B cell (primary cell): ENCODE measurements at regions not wholly inside any gene's neighbourhood (a gene's known extent, or its start where the extent isn't known, plus 50 kb on each side); places are given as distances from the start of the nearest gene placed in this dataset.

Source experiments
- ATAC-seq: fragments of 200-7000 bp; cut with Tn5 transposase; one replicate; pipeline ENCODE4 v1.10.0; 2021; ENCODE audit warnings: low read depth, mild to moderate bottlenecking, moderate number of reproducible peaks, moderate library complexity
- CTCF ChIA-PET: fragments of 350-600 bp; sonication (Branson Sonifier 250); formaldehyde crosslinking; loops from one replicate; lab custom pipeline; 2021; ENCODE audit warnings: antibody characterized with exemption, inconsistent platforms; lab: Charles Lee
- POLR2A ChIA-PET: fragments of 350-600 bp; sonication (Branson Sonifier 250); formaldehyde crosslinking; loops from one replicate; lab custom pipeline; 2021; ENCODE audit warnings: antibody characterized with exemption; lab: Charles Lee
- DNase-seq: peaks from one replicate; pipeline ENCODE4 v3.0.0; 2013
- H2AFZ ChIP-seq: 2 replicates; pipeline ENCODE4 v1.6.1; 2012; ENCODE audit warnings: mild to moderate bottlenecking, low read depth, low read length; ENCODE audit not compliant: insufficient read depth, poor library complexity, severe bottlenecking
- H3K27ac ChIP-seq, 2 donors: 1 replicate in 1 of 2; 2 replicates in 1 of 2; pipeline ENCODE4 v1.5.1; 2012 to 2013; ENCODE audit warnings: low read length in 2 of 2, mild to moderate bottlenecking in 2 of 2, moderate library complexity in 1 of 2
- H3K27me3 ChIP-seq, 4 experiments: fragments of 200-600 bp in 1 of 4; sonication (generic) in 1 of 4; replicated peaks in 1 of 4; 1 replicate in 2 of 4; 2 replicates in 2 of 4; pipeline versions ENCODE4 v1.6.1 to v1.7.0; 2013 to 2016; ENCODE audit warnings: low read length in 3 of 4, mild to moderate bottlenecking in 2 of 4, mixed read lengths in 1 of 4, moderate library complexity in 1 of 4; ENCODE audit not compliant: insufficient read depth in 4 of 4, control insufficient read depth in 3 of 4; ENCODE audit errors: control extremely low read depth in 1 of 4
- H3K36me3 ChIP-seq, 2 experiments: replicated peaks in 1 of 2; 1 replicate in 1 of 2; 2 replicates in 1 of 2; pipeline versions ENCODE4 v1.6.1 to v1.7.1; 2013; ENCODE audit warnings: low read length in 1 of 2; ENCODE audit not compliant: insufficient read depth in 2 of 2, control insufficient read depth in 1 of 2; ENCODE audit errors: control extremely low read depth in 1 of 2, extremely low read depth in 1 of 2
- H3K4me1 ChIP-seq, 2 donors: fragments of 200-600 bp in 1 of 2; sonication (generic) in 1 of 2; 1 replicate in 1 of 2; 2 replicates in 1 of 2; pipeline versions ENCODE4 v1.5.1 to v1.6.1; 2013 to 2017; ENCODE audit warnings: low read length in 2 of 2; ENCODE audit not compliant: control insufficient read depth in 2 of 2, insufficient read depth in 2 of 2
- H3K4me2 ChIP-seq: replicated peaks from 2 replicates; pipeline ENCODE3; 2012; ENCODE audit warnings: mild to moderate bottlenecking, low read depth, low read length; ENCODE audit not compliant: poor library complexity, severe bottlenecking
- H3K4me3 ChIP-seq, 5 experiments: fragments of 200-600 bp in 1 of 5; sonication (generic) in 1 of 5; 1 replicate in 3 of 5; 2 replicates in 2 of 5; pipeline versions ENCODE4 v1.5.1 to v1.7.0; 2011 to 2016; ENCODE audit warnings: low read length in 4 of 5, mild to moderate bottlenecking in 4 of 5, low read depth in 2 of 5, control low read depth in 1 of 5, moderate library complexity in 1 of 5; ENCODE audit not compliant: insufficient read depth in 1 of 5; ENCODE audit errors: control extremely low read depth in 1 of 5, extremely low read depth in 1 of 5
- H3K79me2 ChIP-seq: fragments of 200-600 bp; sonication (generic); one replicate; pipeline ENCODE4 v1.6.0; 2016; ENCODE audit warnings: low read length; ENCODE audit not compliant: control insufficient read depth, insufficient read depth
- H3K9ac ChIP-seq: fragments of 200-600 bp; sonication (generic); 2 replicates; pipeline ENCODE4 v1.6.1; 2017; ENCODE audit warnings: mild to moderate bottlenecking, low read length, moderate library complexity
- H3K9me3 ChIP-seq, 3 donors: one replicate each; pipeline versions ENCODE4 v1.6.1 to v1.7.1; 2013; ENCODE audit warnings: low read length in 2 of 3; ENCODE audit not compliant: control insufficient read depth in 2 of 3, insufficient read depth in 1 of 3; ENCODE audit errors: control extremely low read depth in 1 of 3
- H4K20me1 ChIP-seq: 2 replicates; pipeline ENCODE4 v1.6.0; 2012; ENCODE audit warnings: mild to moderate bottlenecking, low read length; ENCODE audit not compliant: insufficient read depth, control insufficient read depth, poor library complexity, severe bottlenecking
- H3K27ac Mint-ChIP-seq: one replicate; pipeline ENCODE4 v1.8.0; 2021; ENCODE audit warnings: mixed read lengths
- H3K27me3 Mint-ChIP-seq: one replicate; pipeline ENCODE4 v1.8.0; 2021; ENCODE audit warnings: mixed read lengths
- H3K4me1 Mint-ChIP-seq: one replicate; pipeline ENCODE4 v1.8.0; 2021; ENCODE audit warnings: mixed read lengths
- H3K4me3 Mint-ChIP-seq: one replicate; pipeline ENCODE4 v1.8.0; 2021; ENCODE audit warnings: mixed read lengths
- H3K9me3 Mint-ChIP-seq: one replicate; pipeline ENCODE4 v1.8.0; 2022; ENCODE audit warnings: mixed read lengths; ENCODE audit not compliant: insufficient read depth
- CTCF ChIP-seq: fragments of 200-600 bp; IDR thresholded peaks from one replicate; pipeline ENCODE4 v1.8.0; 2022; ENCODE audit warnings: antibody characterized with exemption, mild to moderate bottlenecking
- EZH2 ChIP-seq: IDR thresholded peaks from 2 replicates; pipeline ENCODE4 v1.6.1; 2012; ENCODE audit warnings: borderline replicate concordance, low read depth, mild to moderate bottlenecking, moderate library complexity, low read length; ENCODE audit not compliant: insufficient read depth, poor library complexity, severe bottlenecking
- WGBS: methylation state at CpG from one replicate; pipeline ENCODE4 v1.1.5; 2013; ENCODE audit warnings: missing lambda C conversion rate; ENCODE audit not compliant: insufficient coverage; 5-methylcytosine and 5-hydroxymethylcytosine counted together
- intact Hi-C: fragments of 100-400 bp; cut with micrococcal nuclease; formaldehyde crosslinking; loops from one replicate; pipeline ENCODE4 v1.10.0; 2022

- Mint-ChIP-seq H3K9me3 (no peaks in the 10 kb centered on the region), H3K27ac (no peak overlapping the region), H3K27me3 (no peaks in the 10 kb centered on the region), H3K4me3 (peak overlapping the region; percentile 57), H3K4me1 (peaks cover 39% of the 10 kb centered on the region)
- ChIA-PET POLR2A (no interaction called here), CTCF (interaction anchor here (1.0 to 1.8 kb wide), 2 partner anchors 9 kb away, joined by 3 to 4 read pairs; no protein-coding TSS in a partner anchor)
- intact Hi-C loops = loop anchor here (10.0 kb wide), 2 partner anchors 286 to 1714 kb away; partner anchors contain the start of gene DAPP1
- peak overlapping the region; percentile 59 for H3K4me2 ChIP-seq
- H2AFZ ChIP-seq = no peak overlapping the region
- H3K4me3 ChIP-seq = peak overlapping the region in 1 of 5 experiments; percentile 24
- WGBS = 13% methylated on average over 2 of the region's 3 CpGs
- no peaks in the 10 kb centered on the region for H3K36me3 ChIP-seq
- H4K20me1 ChIP-seq = no peaks in the 10 kb centered on the region
- peaks cover 18 to 26% of the 10 kb centered on the region in 2 donors for H3K4me1 ChIP-seq
- no peaks in the 10 kb centered on the region for H3K79me2 ChIP-seq
- DNase-seq = peak; percentile 49
- H3K27ac ChIP-seq = no peak overlapping the region
- ATAC-seq = peak; percentile 54
- no peaks in the 10 kb centered on the region for H3K9me3 ChIP-seq
- no peak overlapping the region for H3K9ac ChIP-seq
- peaks cover 0 to 3% (median 0%) of the 10 kb centered on the region in 4 experiments for H3K27me3 ChIP-seq
- TF ChIP-seq EZH2 = no peak
- no peak for TF ChIP-seq CTCF
Observed at GRCh38 chr4:100100985-100101384, 89.3 kb downstream of the DDIT4L start.

DNA sequence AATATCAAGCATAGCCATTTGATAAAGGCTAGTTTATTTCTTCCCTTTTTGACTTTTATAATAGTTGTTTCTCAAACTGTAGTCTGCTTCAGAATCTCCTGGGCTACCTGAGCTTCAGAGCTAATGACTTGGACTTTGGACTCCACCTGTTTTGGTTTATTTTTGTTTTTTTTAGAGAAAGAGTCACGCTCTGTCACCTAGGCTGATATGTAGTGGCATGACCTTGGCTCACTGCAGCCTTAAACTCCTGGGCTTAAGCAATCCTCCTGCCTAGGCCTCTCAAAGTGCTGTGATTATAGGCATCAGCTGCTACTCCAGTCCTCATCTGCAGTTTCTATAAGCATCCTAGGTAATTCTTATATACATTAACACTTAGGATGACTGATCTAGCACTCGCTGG, 90.5 kb downstream of the DDIT4L start:
- intact Hi-C loops = loop anchor here (10.0 kb wide), 5 partner anchors 285 to 1715 kb away; partner anchors contain the start of genes DAPP1 and PPP3CA
- Histone ChIP-seq H2AFZ (no peak overlapping the region), H3K4me3 (no peak overlapping the region), H3K4me1 (peaks cover 20 to 26% of the 10 kb centered on the region in 2 donors), H3K9me3 (no peaks in the 10 kb centered on the region), H3K9ac (no peak overlapping the region), H3K36me3 (no peaks in the 10 kb centered on the region), H3K79me2 (no peaks in the 10 kb centered on the region), H4K20me1 (no peaks in the 10 kb centered on the region), H3K27ac (no peak overlapping the region), H3K27me3 (peaks cover 0 to 3% (median 0%) of the 10 kb centered on the region in 4 experiments), H3K4me2 (no peak overlapping the region)
- peak overlapping the region; percentile 50 for H3K27ac Mint-ChIP-seq
- H3K4me3 Mint-ChIP-seq = no peak overlapping the region
- CTCF ChIA-PET = interaction anchor here (1.0 to 1.8 kb wide), 2 partner anchors 8 to 151 kb away, joined by 3 to 4 read pairs; no protein-coding TSS in a partner anchor
- TF ChIP-seq EZH2 = no peak
- TF ChIP-seq CTCF = no peak
- H3K27me3 Mint-ChIP-seq = no peaks in the 10 kb centered on the region
- H3K4me1 Mint-ChIP-seq = peaks cover 46% of the 10 kb centered on the region
- H3K9me3 Mint-ChIP-seq = no peaks in the 10 kb centered on the region
- POLR2A ChIA-PET = no interaction called here
- DNase-seq = no peak
- WGBS = no CpG with 5 or more reads among the region's 2 CpGs
- no peak for ATAC-seq
